ENCODE measurements at regions not wholly inside any gene's neighbourhood (a gene's known extent, or its start where the extent isn't known, plus 50 kb on each side); places are given as distances from the start of the nearest gene placed in this dataset.
A peak's percentile ranks its signal among the peaks of the same experiment; 100 is the strongest.

GRCh38 chr5:175765858-175766257, 105.5 kb upstream of the CPLX2 start:
- DNase-seq, result no peak

- DNase-seq, result no peak
These were observed 104.4 kb upstream of the CPLX2 start for GRCh38 chr5:175766963-175767362.

GRCh38 chr5:175772747-175773533, 98.4 kb upstream of the CPLX2 start:
- no peak for DNase-seq

- DNase-seq, result no peak
These were observed 97.8 kb upstream of the CPLX2 start for GRCh38 chr5:175773534-175774070.

- no peak for DNase-seq
These were observed 96.0 kb upstream of the CPLX2 start for GRCh38 chr5:175775416-175775815.

- DNase-seq, result no peak
These were observed 92.4 kb upstream of the CPLX2 start for GRCh38 chr5:175778951-175779503.

- no peak for DNase-seq
These were observed 87.6 kb upstream of the CPLX2 start for GRCh38 chr5:175783739-175784138.

GRCh38 chr5:175784230-175784629, 87.1 kb upstream of the CPLX2 start:
- DNase-seq, result no peak

GRCh38 chr5:175785681-175786080, 85.7 kb upstream of the CPLX2 start:
- no peak for DNase-seq

- no peak for DNase-seq
These were observed 83.1 kb upstream of the CPLX2 start for GRCh38 chr5:175788155-175788787.

GRCh38 chr5:175789670-175790069, 81.7 kb upstream of the CPLX2 start:
- DNase-seq, result no peak

GRCh38 chr5:175790796-175791195, 80.6 kb upstream of the CPLX2 start:
- DNase-seq, result no peak

GRCh38 chr5:175795959-175796358, 75.4 kb upstream of the CPLX2 start:
- DNase-seq, result no peak

- peak; percentile 87 for DNase-seq
These were observed 74.6 kb upstream of the CPLX2 start for GRCh38 chr5:175796536-175797499.

GRCh38 chr5:175797521-175798038, 73.8 kb upstream of the CPLX2 start:
- DNase-seq, result no peak

GRCh38 chr5:175798626-175799025, 72.8 kb upstream of the CPLX2 start:
- DNase-seq, result no peak

- DNase-seq, result no peak
These were observed 70.7 kb upstream of the CPLX2 start for GRCh38 chr5:175800656-175801081.

- DNase-seq, result no peak
These were observed 69.0 kb upstream of the CPLX2 start for GRCh38 chr5:175802361-175802760.

GRCh38 chr5:175803254-175803653, 68.1 kb upstream of the CPLX2 start:
- no peak for DNase-seq

- no peak for DNase-seq
These were observed 67.5 kb upstream of the CPLX2 start for GRCh38 chr5:175803736-175804454.

- DNase-seq, result no peak
These were observed 65.9 kb upstream of the CPLX2 start for GRCh38 chr5:175805256-175806011.
